ENCODE measurements at regions not wholly inside any gene's neighbourhood (a gene's known extent, or its start where the extent isn't known, plus 50 kb on each side); places are given as distances from the start of the nearest gene placed in this dataset.

DNA sequence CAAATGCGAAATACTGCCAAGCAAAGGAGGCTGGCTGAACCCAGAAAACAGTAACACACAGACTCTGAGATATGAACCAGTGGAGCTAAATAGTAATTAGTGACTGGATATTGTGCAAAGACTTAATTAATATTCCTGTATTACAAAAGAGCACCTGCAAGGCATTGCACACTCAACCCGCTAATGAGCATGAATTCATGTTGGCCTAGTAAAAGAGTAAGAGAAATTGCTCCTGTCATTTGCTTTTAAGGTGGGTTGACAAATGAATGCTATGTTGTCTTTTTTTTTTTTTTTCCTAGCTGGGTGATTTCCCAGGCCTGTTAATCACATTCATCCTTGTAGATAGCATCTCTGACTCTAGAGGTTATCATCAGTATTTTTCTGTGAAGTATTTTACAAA is 87.0 kb upstream of the CERS6 start:
- Histone ChIP-seq H4K20me1 (ENCODE audit: insufficient read depth) (no peaks in the 10 kb centered on the region), H3K9me2 (ENCODE audit: insufficient read depth) (no peaks in the 10 kb centered on the region), H2AFZ (no peak overlapping the region), H3F3A (ENCODE audit: insufficient read depth, low read depth) (no peaks in the 10 kb centered on the region), H3K4me2 (no peak overlapping the region), H3K36me3 (ENCODE audit: low read depth) (no peaks in the 10 kb centered on the region), H3K4me3 (no peak overlapping the region), H3K79me2 (ENCODE audit: low read depth) (no peaks in the 10 kb centered on the region), H3K9me3 (ENCODE audit: insufficient read depth, low read depth) (no peaks in the 10 kb centered on the region), H3K4me1 (replicated peaks; ENCODE audit: insufficient read depth) (no peaks in the 10 kb centered on the region), H3K27ac (no peak overlapping the region), H3K27me3 (ENCODE audit: insufficient read depth, low read depth) (no peaks in the 10 kb centered on the region)
- ChIA-PET POLR2A (ENCODE audit: unreplicated experiment) (no interaction called here), CTCF (no interaction called here)
- TF ChIP-seq, protein P1, sequence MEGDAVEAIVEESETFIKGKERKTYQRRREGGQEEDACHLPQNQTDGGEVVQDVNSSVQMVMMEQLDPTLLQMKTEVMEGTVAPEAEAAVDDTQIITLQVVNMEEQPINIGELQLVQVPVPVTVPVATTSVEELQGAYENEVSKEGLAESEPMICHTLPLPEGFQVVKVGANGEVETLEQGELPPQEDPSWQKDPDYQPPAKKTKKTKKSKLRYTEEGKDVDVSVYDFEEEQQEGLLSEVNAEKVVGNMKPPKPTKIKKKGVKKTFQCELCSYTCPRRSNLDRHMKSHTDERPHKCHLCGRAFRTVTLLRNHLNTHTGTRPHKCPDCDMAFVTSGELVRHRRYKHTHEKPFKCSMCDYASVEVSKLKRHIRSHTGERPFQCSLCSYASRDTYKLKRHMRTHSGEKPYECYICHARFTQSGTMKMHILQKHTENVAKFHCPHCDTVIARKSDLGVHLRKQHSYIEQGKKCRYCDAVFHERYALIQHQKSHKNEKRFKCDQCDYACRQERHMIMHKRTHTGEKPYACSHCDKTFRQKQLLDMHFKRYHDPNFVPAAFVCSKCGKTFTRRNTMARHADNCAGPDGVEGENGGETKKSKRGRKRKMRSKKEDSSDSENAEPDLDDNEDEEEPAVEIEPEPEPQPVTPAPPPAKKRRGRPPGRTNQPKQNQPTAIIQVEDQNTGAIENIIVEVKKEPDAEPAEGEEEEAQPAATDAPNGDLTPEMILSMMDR (conservative IDR thresholded peaks at IDR 0.05) = no peak
- TF ChIP-seq EZH2 (IDR thresholded peaks at IDR 0.05; ENCODE audit: low read depth) = no peak
- no peak for DNase-seq
- BruUV-seq (replicated peaks) = no TSS peak
- intact Hi-C loops (cut with micrococcal nuclease; ENCODE audit: unreplicated experiment) = no loop called here

DNA sequence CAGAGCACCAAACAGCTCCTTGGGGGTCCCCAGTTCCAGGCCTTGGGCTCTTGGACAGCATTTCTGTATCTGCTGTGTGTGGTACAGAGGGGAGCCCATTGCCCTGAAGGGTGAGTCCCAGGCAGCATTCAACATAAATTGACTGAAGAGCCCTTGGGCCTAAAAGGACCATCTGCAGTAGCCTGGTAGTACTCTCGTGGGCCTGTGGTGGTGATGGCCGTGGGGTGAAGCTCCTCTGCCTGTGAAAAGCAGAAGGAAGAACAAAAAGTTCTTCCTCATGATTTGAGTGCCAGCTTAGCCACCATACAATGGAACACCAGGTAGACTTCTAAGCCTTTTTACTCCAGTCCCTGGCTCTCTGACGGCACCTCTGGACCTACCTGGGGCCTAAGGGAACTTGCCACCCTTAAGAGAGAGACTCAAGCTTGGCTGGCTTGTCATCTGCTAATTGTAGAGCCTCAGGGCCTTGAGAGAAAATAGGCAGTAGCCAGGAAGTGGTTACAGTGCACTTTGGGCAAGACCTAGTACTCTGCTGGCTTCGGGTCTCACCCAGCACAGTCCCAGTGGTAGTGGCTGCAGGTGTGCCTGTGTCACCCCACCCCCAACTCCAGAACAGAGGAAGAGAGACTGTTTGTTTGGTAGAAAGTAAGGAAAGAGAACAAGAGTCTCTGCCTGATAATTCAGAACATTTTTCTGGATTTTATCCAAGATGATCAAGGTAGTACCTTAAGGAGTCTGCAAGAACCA is 84.6 kb upstream of the CERS6 start:
- Histone ChIP-seq H3K79me2 (ENCODE audit: low read depth) (no peaks in the 10 kb centered on the region), H3K27me3 (ENCODE audit: insufficient read depth, low read depth) (no peaks in the 10 kb centered on the region), H3K4me3 (no peak overlapping the region), H3K4me2 (no peak overlapping the region), H4K20me1 (ENCODE audit: insufficient read depth) (no peaks in the 10 kb centered on the region), H3K4me1 (replicated peaks; ENCODE audit: insufficient read depth) (no peaks in the 10 kb centered on the region), H3F3A (ENCODE audit: insufficient read depth, low read depth) (no peaks in the 10 kb centered on the region), H3K36me3 (ENCODE audit: low read depth) (no peaks in the 10 kb centered on the region), H2AFZ (no peak overlapping the region), H3K9me2 (ENCODE audit: insufficient read depth) (no peaks in the 10 kb centered on the region), H3K27ac (no peak overlapping the region), H3K9me3 (ENCODE audit: insufficient read depth, low read depth) (no peaks in the 10 kb centered on the region)
- TF ChIP-seq, protein P1 (conservative IDR thresholded peaks at IDR 0.05) = no peak
- no peak for TF ChIP-seq EZH2 (IDR thresholded peaks at IDR 0.05; ENCODE audit: low read depth)
- no peak for DNase-seq
- BruUV-seq (replicated peaks) = no TSS peak
- intact Hi-C loops (cut with micrococcal nuclease; ENCODE audit: unreplicated experiment) = no loop called here
- CTCF ChIA-PET = no interaction called here
- POLR2A ChIA-PET (ENCODE audit: unreplicated experiment) = no interaction called here

DNA sequence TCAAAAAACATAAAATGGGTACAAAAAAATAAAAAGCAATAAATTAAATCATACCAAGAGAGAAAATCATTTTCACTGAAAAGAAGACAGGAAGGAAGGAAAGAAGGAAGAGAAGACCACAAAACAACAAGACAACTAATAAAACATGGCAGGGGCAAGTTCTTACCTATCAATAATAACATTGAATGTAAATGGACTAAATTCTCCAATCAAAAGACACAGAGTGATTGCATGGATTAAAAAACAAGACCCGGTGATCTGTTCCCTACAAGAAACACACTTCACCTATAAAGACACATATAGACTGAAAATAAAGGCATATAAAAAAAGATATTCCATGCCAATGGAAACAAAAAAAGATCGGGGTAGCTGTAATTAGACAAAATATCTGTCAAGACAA is 82.6 kb upstream of the CERS6 start:
- Histone ChIP-seq H3K79me2 (ENCODE audit: low read depth) (no peaks in the 10 kb centered on the region), H3K9me3 (ENCODE audit: insufficient read depth, low read depth) (no peaks in the 10 kb centered on the region), H3F3A (ENCODE audit: insufficient read depth, low read depth) (no peaks in the 10 kb centered on the region), H3K4me3 (no peak overlapping the region), H3K4me2 (no peak overlapping the region), H3K9me2 (ENCODE audit: insufficient read depth) (no peaks in the 10 kb centered on the region), H4K20me1 (ENCODE audit: insufficient read depth) (no peaks in the 10 kb centered on the region), H3K4me1 (replicated peaks; ENCODE audit: insufficient read depth) (no peaks in the 10 kb centered on the region), H2AFZ (no peak overlapping the region), H3K36me3 (ENCODE audit: low read depth) (no peaks in the 10 kb centered on the region), H3K27me3 (ENCODE audit: insufficient read depth, low read depth) (no peaks in the 10 kb centered on the region), H3K27ac (no peak overlapping the region)
- CTCF ChIA-PET = no interaction called here
- no TSS peak for BruUV-seq (replicated peaks)
- intact Hi-C loops (cut with micrococcal nuclease; ENCODE audit: unreplicated experiment) = no loop called here
- no peak for TF ChIP-seq EZH2 (IDR thresholded peaks at IDR 0.05; ENCODE audit: low read depth)
- TF ChIP-seq, protein P1 (conservative IDR thresholded peaks at IDR 0.05) = no peak
- POLR2A ChIA-PET (ENCODE audit: unreplicated experiment) = no interaction called here
- DNase-seq = no peak
